GM19463 (cell line): ENCODE measurements at regions not wholly inside any gene's neighbourhood (a gene's known extent, or its start where the extent isn't known, plus 50 kb on each side); places are given as distances from the start of the nearest gene placed in this dataset.

Source experiments
- ATAC-seq: cut with Tn5 transposase; IDR thresholded peaks from one replicate; pipeline ENCODE4 v1.9.1; 2021; ENCODE audit warnings: mild to moderate bottlenecking, moderate library complexity; ENCODE audit not compliant: unreplicated experiment

- ATAC-seq, result no peak
These were observed 311.0 kb downstream of the GABRB2 start for GRCh38 chr5:161235569-161235968.

GRCh38 chr5:161233553-161233952 is 313.0 kb downstream of the GABRB2 start:
- ATAC-seq, result no peak

- ATAC-seq, result no peak
These were observed 316.3 kb downstream of the GABRB2 start for GRCh38 chr5:161230221-161230620.

GRCh38 chr5:161219816-161220215 is 326.7 kb downstream of the GABRB2 start:
- ATAC-seq, result no peak

- no peak for ATAC-seq
These were observed 329.6 kb downstream of the GABRB2 start for GRCh38 chr5:161216877-161217276.

GRCh38 chr5:161212123-161212712 is 334.3 kb downstream of the GABRB2 start:
- ATAC-seq, result no peak

- ATAC-seq, result no peak
These were observed 345.0 kb downstream of the GABRB2 start for GRCh38 chr5:161201558-161201957.

- no peak for ATAC-seq
These were observed 338.8 kb upstream of the ATP10B start for GRCh38 chr5:161190778-161191177.

- no peak for ATAC-seq
These were observed 338.1 kb upstream of the ATP10B start for GRCh38 chr5:161190086-161190485.

GRCh38 chr5:161189452-161189851 is 337.4 kb upstream of the ATP10B start:
- ATAC-seq, result no peak

GRCh38 chr5:161183559-161183958 is 331.5 kb upstream of the ATP10B start:
- ATAC-seq, result no peak

GRCh38 chr5:161176221-161176620 is 324.2 kb upstream of the ATP10B start:
- ATAC-seq, result no peak

GRCh38 chr5:161169776-161170175 is 317.8 kb upstream of the ATP10B start:
- no peak for ATAC-seq

- no peak for ATAC-seq
These were observed 315.2 kb upstream of the ATP10B start for GRCh38 chr5:161167016-161167767.

- ATAC-seq, result no peak
These were observed 314.1 kb upstream of the ATP10B start for GRCh38 chr5:161165998-161166660.

GRCh38 chr5:161157925-161158324 is 305.9 kb upstream of the ATP10B start:
- no peak for ATAC-seq

- no peak for ATAC-seq
These were observed 303.4 kb upstream of the ATP10B start for GRCh38 chr5:161155451-161155850.

GRCh38 chr5:161152415-161152940 is 300.5 kb upstream of the ATP10B start:
- no peak for ATAC-seq

GRCh38 chr5:161150441-161150988 is 298.5 kb upstream of the ATP10B start:
- no peak for ATAC-seq

- no peak for ATAC-seq
These were observed 297.1 kb upstream of the ATP10B start for GRCh38 chr5:161149078-161149477.

- peak; percentile 44 for ATAC-seq
These were observed 286.9 kb upstream of the ATP10B start for GRCh38 chr5:161138751-161139455.
